Heart left ventricle (tissue), 16 donors: ENCODE measurements at regions not wholly inside any gene's neighbourhood (a gene's known extent, or its start where the extent isn't known, plus 50 kb on each side); places are given as distances from the start of the nearest gene placed in this dataset.
"Not testable (repeated sequence)": the region's sequence is repeated elsewhere in the genome, so short reads cannot be mapped to it uniquely, and the experiment has no call there.

ENCODE experiments used
- ATAC-seq, 4 donors: fragments of 200-7000 bp; cut with Tn5 transposase; one replicate each; pipeline ENCODE4 v1.9.1; 2020 to 2022; ENCODE audit warnings: moderate library complexity in 4 of 4, mild to moderate bottlenecking in 3 of 4, moderate number of reproducible peaks in 1 of 4
- DNase-seq, 5 donors: peaks; one replicate each; pipeline ENCODE4 v3.0.0-alpha.2; 2020
- H3K27ac ChIP-seq, 12 donors: fragments of 200-600 bp; sonication (generic) in 4 of 12; one replicate each; pipeline versions ENCODE4 v1.5.0 to v1.8.0; 2016 to 2022; ENCODE audit warnings: mild to moderate bottlenecking in 2 of 12
- H3K27me3 ChIP-seq, 9 donors: fragments of 200-600 bp; sonication (generic) in 2 of 9; one replicate each; pipeline versions ENCODE4 v1.5.1 to v1.8.0; 2016 to 2022; ENCODE audit warnings: mild to moderate bottlenecking in 3 of 9
- H3K36me3 ChIP-seq, 9 donors: fragments of 200-600 bp; sonication (generic) in 2 of 9; one replicate each; pipeline versions ENCODE4 v1.5.0 to v1.8.0; 2018 to 2022; ENCODE audit warnings: mild to moderate bottlenecking in 2 of 9
- H3K4me1 ChIP-seq, 12 donors: fragments of 200-600 bp; sonication (generic) in 4 of 12; one replicate each; pipeline versions ENCODE4 v1.5.0 to v1.8.0; 2016 to 2022; ENCODE audit warnings: mild to moderate bottlenecking in 3 of 12
- H3K4me3 ChIP-seq, 12 donors: fragments of 200-600 bp; sonication (generic) in 4 of 12; one replicate each; pipeline versions ENCODE4 v1.5.0 to v1.8.0; 2017 to 2022; ENCODE audit warnings: mild to moderate bottlenecking in 9 of 12, moderate library complexity in 4 of 12
- H3K9me3 ChIP-seq, 12 donors: fragments of 200-600 bp; sonication (generic) in 4 of 12; one replicate each; pipeline versions ENCODE4 v1.5.0 to v1.8.0; 2016 to 2022; ENCODE audit warnings: mild to moderate bottlenecking in 1 of 12
- CTCF ChIP-seq, 12 donors: fragments of 200-600 bp; sonication (generic) in 4 of 12; IDR thresholded peaks; one replicate each; pipeline versions ENCODE4 v1.5.0 to v1.8.0; 2018 to 2022; ENCODE audit warnings: antibody characterized with exemption in 12 of 12, mild to moderate bottlenecking in 5 of 12
- POLR2A ChIP-seq, 2 donors: fragments of 450-650 bp; IDR thresholded peaks; one replicate each; pipeline ENCODE4 v1.6.1; 2017; ENCODE audit warnings: antibody characterized with exemption in 2 of 2, mild to moderate bottlenecking in 2 of 2, moderate library complexity in 2 of 2
- WGBS, 4 donors: extraction: QIAGEN DNeasy Blood & Tissue Kit in 2 of 4; methylation state at CpG; one replicate each; pipeline versions ENCODE4 v1.1.5 to v1.1.7; 2013 to 2018; 5-methylcytosine and 5-hydroxymethylcytosine counted together
- intact Hi-C, 10 donors: fragments of 100-400 bp; cut with DNase I; formaldehyde crosslinking; loops; one replicate each; pipeline versions ENCODE4 v1.11.1 to v1.14.2; 2022
- donor health status: ischemic (EF 13 %, LVEDD 7.1; RV severe dilation, severe dysfunction).
- donor health status: healthy with polysubstance abuse.
- donor health status: DM: no; HTN: yes; CAD: no.
- donor health status: DM: no; HTN: no; CAD: no.
- donor health status: ischemic (EF 25% LVEDD 6.9; RV normal size, moderate dysfunction).
- donor health status: ischemic (EF 25% LVEDD 5.7; RV mildly dilated, moderate dysfunction).
- donor health status: healthy.
- donor health status: DM: yes; HTN: yes; CAD: no.
- donor health status: ischemic (EF 35%, LVEDD 5.7; RV mildly dilated, moderate dysfunction).
- donor health status: nonischemic (EF 11% LVEDD 7.7; RV severe dilation, severe dysfunction).
- donor health status: DM: yes; HTN: yes; CAD: no.
- donor health status: PGD.
- donor health status: ischemic (EF 29% LVEDD 5.4; RV normal size, mild dysfunction).
- donor health status: nonischemic (EF 23%, LVEDD 6.1; RV moderate dilation, normal function).

- DNase-seq (no peak), ATAC-seq (no peak)
- intact Hi-C loops, result no loop called here
- TF ChIP-seq POLR2A (IDR thresholded peaks at IDR 0.05), result no peak
- TF ChIP-seq CTCF (IDR thresholded peaks at IDR 0.05), result no peak
- H3K4me1 ChIP-seq, result peaks cover 0 to 8% (median 0%) of the 10 kb centered on the region in 12 donors
- 63 to 80% (median 74%) methylated on average over 1 of the region's 1 CpG for whole genome bisulfite sequencing, 4 donors
- peaks cover 0 to 7% (median 0%) of the 10 kb centered on the region in 9 donors for H3K27me3 ChIP-seq
- no peak overlapping the region for H3K27ac ChIP-seq
- H3K36me3 ChIP-seq, result no peaks in the 10 kb centered on the region
- H3K4me3 ChIP-seq, result peak overlapping the region in 11 of 12 donors; percentile 24 to 55 (median 44)
- H3K9me3 ChIP-seq, result no peaks in the 10 kb centered on the region
These were observed 94.8 kb upstream of the CDK13 start for GRCh38 chr7:39855325-39855674.

GRCh38 chr7:39863675-39864322 is 86.3 kb upstream of the CDK13 start:
- not testable (repeated sequence) for H3K27me3 ChIP-seq, H3K4me1 ChIP-seq, H3K4me3 ChIP-seq, ATAC-seq, H3K27ac ChIP-seq, DNase-seq, H3K9me3 ChIP-seq, H3K36me3 ChIP-seq
- intact Hi-C loops, result loop anchor here in 1 of 10 donors (10.0 kb wide), 1 partner anchor 61 kb away; no protein-coding TSS in a partner anchor
- peak in 2 of 12 donors; percentile 10 to 12 for TF ChIP-seq CTCF (IDR thresholded peaks at IDR 0.05)
- WGBS, 4 donors, result 85 to 94% (median 90%) methylated on average over 3 of the region's 3 CpGs

- WGBS, 4 donors, result 66 to 76% (median 71%) methylated on average over 5 of the region's 5 CpGs
- not testable (repeated sequence) for ATAC-seq, H3K27ac ChIP-seq, H3K27me3 ChIP-seq, H3K9me3 ChIP-seq, H3K4me1 ChIP-seq, H3K4me3 ChIP-seq, DNase-seq, H3K36me3 ChIP-seq
- intact Hi-C loops, result loop anchor here in 1 of 10 donors (10.0 kb wide), 1 partner anchor 55 kb away; no protein-coding TSS in a partner anchor
These were observed 80.1 kb upstream of the CDK13 start for GRCh38 chr7:39869888-39870522.

- H3K4me3 ChIP-seq, H3K27ac ChIP-seq, H3K36me3 ChIP-seq, DNase-seq, ATAC-seq, intact Hi-C loops, H3K4me1 ChIP-seq, H3K27me3 ChIP-seq, H3K9me3 ChIP-seq: not testable (repeated sequence)
- WGBS, 4 donors, result 87 to 95% (median 92%) methylated on average over 4 of the region's 4 CpGs
These were observed 78.4 kb upstream of the CDK13 start for GRCh38 chr7:39871610-39872009.

- Histone ChIP-seq H3K4me3 (no peak overlapping the region), H3K9me3 (peaks cover 0 to 22% (median 13%) of the 10 kb centered on the region in 12 donors), H3K36me3 (no peaks in the 10 kb centered on the region), H3K4me1 (no peaks in the 10 kb centered on the region), H3K27ac (no peak overlapping the region), H3K27me3 (no peaks in the 10 kb centered on the region)
- ATAC-seq, result no peak
- 54 to 71% (median 61%) methylated on average over 1 of the region's 1 CpG for WGBS, 4 donors
- TF ChIP-seq POLR2A (IDR thresholded peaks at IDR 0.05), result no peak
- no peak for TF ChIP-seq CTCF (IDR thresholded peaks at IDR 0.05)
- DNase-seq, result no peak
- intact Hi-C loops, result no loop called here
These were observed 69.5 kb upstream of the CDK13 start for GRCh38 chr7:39880556-39880955.
